ENCODE measurements at regions not wholly inside any gene's neighbourhood (a gene's known extent, or its start where the extent isn't known, plus 50 kb on each side); places are given as distances from the start of the nearest gene placed in this dataset.
"Not testable (repeated sequence)": the region's sequence is repeated elsewhere in the genome, so short reads cannot be mapped to it uniquely, and the experiment has no call there.

GRCh38 chr2:211144974-211145665 lies 588.7 kb downstream of the CPS1 start:
- ATAC-seq, result no peak

DNA sequence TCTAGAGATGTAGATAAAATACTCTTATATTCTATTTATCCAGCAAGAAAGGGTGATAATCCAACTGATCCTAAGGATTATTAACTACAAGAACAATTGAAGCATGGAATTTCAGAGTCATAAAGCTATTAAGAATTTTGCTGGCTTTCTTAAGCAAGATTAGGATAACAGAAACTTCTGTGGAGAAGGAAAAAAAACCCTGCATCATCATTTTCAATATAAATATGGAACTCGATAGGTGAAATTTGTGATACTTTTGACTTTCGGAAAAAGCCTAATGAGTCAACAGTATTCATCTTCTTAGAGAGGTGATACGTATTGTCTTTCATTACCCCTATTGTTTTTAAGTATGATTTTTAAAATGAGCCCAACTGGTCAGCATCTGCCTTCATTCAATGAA lies 593.3 kb downstream of the CPS1 start:
- ATAC-seq, result no peak

DNA sequence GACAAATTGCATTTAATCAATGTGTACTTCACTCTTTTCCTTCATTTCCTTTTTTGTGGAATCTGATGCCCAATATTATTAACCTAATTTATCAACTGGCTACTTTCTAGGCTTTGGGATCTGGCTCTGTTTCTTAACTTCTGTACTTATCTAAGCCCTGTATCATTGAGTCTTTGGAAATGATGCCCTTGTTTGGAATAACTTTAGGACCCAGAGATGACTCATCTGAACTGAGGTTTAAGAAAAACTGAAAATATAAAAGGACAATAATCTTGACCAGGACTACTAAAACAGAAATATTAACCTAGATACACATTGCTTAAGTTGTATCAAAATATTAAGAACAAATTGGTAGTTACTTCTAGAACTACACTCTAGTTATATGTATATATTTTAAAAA lies 600.8 kb downstream of the CPS1 start:
- no peak for ATAC-seq

GRCh38 chr2:211157856-211158463 lies 601.6 kb downstream of the CPS1 start:
- ATAC-seq, result peak; percentile 65 to 75

- ATAC-seq, result no peak
Observed at GRCh38 chr2:211159972-211160371, 603.6 kb downstream of the CPS1 start.

DNA sequence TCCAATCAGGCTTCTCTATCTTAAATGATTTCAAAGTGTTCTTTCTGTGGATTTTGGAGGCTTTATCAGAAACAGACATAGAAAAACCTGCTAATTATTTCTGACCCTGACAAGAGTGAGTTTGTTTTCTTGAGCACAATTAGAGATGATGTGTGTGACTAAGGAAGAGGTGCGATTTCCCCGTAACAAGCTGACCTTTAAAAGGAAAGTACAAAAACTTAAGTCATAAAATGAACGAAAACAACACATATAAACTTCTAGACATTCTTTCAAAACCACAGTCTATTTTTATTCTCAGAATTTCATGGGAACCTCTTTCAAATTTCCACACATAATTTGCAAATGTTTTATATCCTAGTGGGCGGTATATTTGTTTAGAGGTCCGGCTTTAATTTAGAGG lies 604.8 kb downstream of the CPS1 start:
- no peak for ATAC-seq

- ATAC-seq, result no peak
Observed at GRCh38 chr2:211162911-211163310, 606.5 kb downstream of the CPS1 start.

DNA sequence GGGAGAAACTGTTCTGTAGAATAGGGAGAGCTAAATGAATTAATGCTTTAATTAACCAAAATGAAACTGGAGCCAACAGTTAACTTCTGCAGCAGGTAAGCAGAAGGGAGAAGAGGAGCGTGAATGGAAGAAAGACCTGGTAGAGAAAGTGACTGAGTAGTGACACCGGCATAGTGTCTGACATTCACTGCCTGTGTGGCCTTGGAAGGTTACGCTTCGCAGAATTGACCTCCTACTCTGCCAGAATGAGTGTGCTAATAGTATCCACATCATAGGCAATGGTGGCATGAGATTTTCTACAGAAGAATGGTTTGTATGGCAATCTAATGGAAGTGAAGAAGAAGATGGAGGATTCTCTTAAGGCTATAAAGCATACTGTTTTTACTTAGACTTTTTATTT lies 614.4 kb downstream of the CPS1 start:
- ATAC-seq, result no peak

DNA sequence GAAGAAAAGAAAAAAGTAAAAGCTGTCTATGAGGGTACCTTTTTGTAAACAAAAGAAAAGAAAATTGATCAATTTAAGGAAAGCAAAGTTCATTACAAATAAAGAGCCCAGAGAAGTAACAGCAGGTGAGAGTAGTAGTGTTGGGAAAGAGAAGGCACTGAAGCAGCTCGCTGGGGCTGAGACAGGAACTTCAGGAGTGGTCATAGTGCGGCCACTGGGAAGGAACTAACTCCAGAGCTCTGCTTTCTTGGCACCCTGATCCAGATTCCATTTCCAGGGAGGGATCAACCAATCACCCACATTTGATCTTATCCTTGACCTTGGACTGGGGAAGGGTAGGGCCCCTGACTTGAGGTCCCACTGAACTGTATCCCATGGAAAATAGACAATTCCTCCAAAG lies 617.6 kb downstream of the CPS1 start:
- ATAC-seq, result no peak

- ATAC-seq, result no peak
Observed at GRCh38 chr2:211174631-211175030, 618.2 kb downstream of the CPS1 start.

DNA sequence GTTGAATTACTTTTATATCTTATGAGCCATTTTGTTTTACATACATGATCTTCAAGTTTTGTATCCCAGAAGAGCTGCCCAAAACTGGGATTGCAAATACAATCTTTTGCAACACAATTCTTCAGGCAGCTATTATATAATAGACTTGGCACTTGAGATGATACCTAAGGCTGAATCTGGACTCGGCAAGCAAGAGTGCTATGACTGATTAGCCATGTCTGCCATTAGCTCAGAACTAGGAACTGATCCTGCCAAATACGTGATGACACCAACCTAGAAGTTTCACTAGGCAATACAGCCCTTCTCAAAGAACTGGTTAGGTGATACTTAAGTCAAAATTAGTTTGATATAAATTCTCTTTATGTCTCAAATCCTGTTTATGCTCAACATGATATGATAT lies 619.6 kb downstream of the CPS1 start:
- ATAC-seq, result no peak

DNA sequence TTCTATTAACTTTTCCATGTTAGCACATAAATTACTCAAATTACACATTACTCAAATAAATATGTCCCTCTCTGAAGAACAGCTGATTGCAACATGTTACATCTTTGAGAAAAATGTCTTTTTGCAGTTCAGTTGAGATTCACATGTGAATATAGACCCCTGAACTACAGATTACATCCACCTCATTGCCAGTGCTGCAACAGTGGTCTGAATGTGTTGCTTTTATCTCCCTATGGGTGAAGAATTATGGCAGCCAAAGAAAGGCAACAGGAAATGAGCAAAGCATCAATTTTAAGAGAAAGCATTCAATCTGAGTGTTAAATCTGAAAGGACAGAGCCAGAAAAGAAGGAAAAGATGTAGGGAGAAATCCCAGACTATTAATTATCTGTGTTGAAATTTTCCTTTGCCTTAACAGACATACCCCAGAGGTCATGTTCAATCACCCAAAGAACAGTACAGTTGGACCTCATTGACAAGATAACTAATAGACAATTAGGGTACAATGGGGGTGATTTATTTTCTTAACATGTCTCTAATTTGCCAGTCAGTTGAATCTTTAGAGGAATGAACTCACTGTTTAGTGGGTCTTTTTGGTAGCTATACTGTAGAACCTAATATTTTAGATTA lies 620.2 kb downstream of the CPS1 start:
- no peak for ATAC-seq

GRCh38 chr2:211181626-211182025 lies 625.2 kb downstream of the CPS1 start:
- no peak for ATAC-seq

GRCh38 chr2:211187602-211188001 lies 631.2 kb downstream of the CPS1 start:
- no peak for ATAC-seq

GRCh38 chr2:211203986-211204385 lies 647.6 kb downstream of the CPS1 start:
- ATAC-seq, result no peak

DNA sequence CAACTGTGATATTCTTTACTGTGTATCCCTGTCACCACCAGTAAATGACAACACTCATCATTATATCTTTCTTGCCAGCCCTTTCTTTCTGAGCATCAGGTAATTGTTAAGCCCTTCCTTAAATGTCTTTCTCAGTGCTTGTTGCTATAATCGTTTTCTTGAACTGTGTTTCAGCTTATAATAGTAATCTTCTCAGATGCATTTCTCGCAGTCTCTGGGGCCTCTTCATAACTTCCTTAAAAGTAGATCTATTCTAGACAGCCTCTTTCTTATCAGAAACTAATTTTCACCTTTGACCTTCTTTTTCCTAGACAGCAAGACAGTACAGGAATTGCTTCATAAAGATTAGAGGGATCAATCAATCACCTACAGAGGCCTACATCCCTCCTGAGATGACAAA lies 648.1 kb downstream of the CPS1 start:
- ATAC-seq, result no peak

DNA sequence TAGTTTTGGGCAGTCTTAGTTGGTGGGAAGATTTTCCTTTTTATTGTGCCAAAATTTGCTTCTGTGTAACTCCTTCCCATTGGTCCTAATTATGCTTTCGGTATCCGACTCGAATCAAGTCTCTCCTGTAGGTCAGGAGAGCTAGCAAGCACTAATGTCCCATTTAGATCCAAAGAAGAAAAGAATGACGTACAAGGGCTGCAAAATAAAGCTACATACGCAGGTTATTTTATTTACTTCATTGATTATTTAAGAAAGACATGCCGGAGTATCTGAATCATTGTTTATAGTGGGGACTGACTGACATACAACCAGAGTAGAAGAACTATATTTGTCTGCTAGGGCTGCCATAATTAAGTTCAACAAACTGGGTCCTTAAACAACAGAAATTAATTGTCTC lies 648.5 kb downstream of the CPS1 start:
- ATAC-seq, result no peak

DNA sequence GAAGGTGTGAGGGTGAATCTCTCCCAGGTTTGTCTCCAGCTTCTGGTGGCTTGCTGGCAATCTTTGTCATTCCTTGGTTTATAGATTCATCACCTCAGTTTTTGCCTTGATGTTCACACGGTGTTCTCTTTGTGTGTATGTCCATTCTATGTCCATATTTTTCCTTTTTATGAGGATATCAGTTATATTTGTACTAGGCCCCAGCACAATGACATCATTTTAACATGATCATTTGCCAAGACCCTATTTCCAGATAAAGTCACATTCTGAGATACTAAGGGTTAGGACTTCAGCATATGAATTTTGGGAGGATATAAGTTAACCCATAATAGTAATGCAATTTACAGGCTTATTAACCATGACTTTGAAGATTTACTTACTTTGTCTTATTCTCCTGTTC lies 649.0 kb downstream of the CPS1 start:
- no peak for ATAC-seq

DNA sequence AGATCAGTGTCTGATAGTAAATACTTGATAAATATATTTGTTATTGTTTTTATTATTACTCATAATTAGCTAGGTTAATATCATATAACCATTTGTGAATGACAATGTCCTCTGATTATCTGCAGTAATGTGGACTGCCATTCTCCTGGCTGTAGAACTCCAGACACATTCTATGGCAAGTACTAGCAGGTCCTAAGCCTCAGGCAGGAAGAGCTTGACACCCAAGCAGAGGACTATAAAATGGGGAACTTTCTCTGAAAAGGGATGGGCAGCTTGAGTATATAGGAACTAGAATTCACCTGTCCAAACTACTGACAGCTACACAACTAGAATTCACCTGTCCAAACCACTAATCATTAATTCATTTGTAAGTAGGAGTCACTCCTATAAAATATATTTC lies 649.4 kb downstream of the CPS1 start:
- ATAC-seq, result no peak

DNA sequence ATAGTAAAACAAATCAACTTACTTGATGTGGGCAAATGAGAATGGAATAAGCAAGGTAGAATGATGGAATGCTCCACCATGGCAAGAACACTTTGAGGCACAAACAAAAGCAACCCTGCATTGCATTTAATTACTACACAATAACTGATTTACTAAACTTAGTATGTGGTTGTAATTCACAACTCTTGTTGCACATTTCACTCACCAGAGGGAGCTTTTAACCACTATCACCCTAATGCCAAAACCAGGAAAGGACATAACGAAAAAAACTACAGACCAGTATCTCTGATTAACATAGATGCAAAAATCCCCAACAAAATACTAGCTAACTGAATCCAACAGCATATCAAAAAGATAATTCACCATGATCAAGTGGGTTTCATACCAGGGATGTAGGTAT lies 659.8 kb downstream of the CPS1 start:
- no peak for ATAC-seq

- ATAC-seq, result not testable (repeated sequence)
Observed at GRCh38 chr2:211219548-211219947, 663.1 kb downstream of the CPS1 start.

DNA sequence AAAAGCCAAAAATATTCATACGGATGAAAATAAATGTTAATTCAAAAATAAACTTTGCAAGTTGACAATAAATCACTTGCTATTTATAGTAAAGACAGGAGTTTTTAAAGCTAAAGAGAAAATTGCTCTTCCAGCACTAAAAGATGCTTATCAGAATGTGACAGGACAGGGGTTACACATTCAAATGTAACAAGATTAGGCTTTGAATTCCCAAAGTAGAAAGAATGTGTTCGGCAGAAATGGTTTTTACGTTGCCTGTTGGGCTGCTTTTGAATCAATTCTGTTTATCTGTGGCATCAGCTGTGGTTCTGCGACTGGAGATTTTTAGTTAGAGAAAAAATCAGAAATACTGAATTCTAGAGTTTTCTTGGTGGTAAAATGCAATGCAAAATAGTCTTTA lies 669.4 kb downstream of the CPS1 start:
- ATAC-seq, result no peak

DNA sequence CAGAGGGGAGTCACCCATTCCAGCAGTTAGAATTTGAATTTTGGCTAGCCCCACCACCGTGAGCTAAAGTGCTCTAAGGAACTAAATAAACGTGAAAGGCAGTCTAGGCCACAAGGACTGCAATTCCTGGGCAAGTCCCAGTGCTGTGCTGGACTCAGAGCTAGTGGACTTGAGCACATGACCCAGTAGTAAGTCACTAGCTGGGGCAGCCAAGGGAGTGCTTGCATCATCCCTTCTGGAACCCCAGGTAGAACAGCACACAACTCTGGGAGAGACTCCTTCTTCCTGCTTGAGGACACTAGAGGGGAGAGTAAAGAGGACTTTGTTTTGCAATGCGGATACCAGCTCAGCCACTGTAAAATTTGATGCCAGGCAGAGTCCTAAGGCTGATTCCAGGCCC lies 672.2 kb downstream of the CPS1 start:
- no peak for ATAC-seq

- ATAC-seq, result no peak
Observed at GRCh38 chr2:211237586-211238275, 681.3 kb downstream of the CPS1 start.

Measured in activated CD4-positive, CD25-positive, alpha-beta regulatory T cell treated with anti-CD3 and anti-CD28 coated beads, Interleukin-2, amount 50 U/mL, for 24 hours (primary cell).